WERI-Rb-1 (cell line): ENCODE measurements at regions not wholly inside any gene's neighbourhood (a gene's known extent, or its start where the extent isn't known, plus 50 kb on each side); places are given as distances from the start of the nearest gene placed in this dataset.

ENCODE experiments used
- DNase-seq: peaks from one replicate; pipeline ENCODE4 v3.0.0-alpha.2; 2020
- H3K27ac ChIP-seq: fragments of 250-450 bp; sonication (Bioruptor Pico); 2 replicates; pipeline ENCODE4 v1.5.1; 2020; ENCODE audit warnings: mild to moderate bottlenecking, moderate library complexity
- H3K27me3 ChIP-seq: fragments of 250-450 bp; sonication (Bioruptor Pico); 2 replicates; pipeline ENCODE4 v1.5.1; 2021; ENCODE audit warnings: mild to moderate bottlenecking, low read depth, moderate library complexity; ENCODE audit not compliant: insufficient read depth, severe bottlenecking
- H3K36me3 ChIP-seq: fragments of 250-450 bp; sonication (Bioruptor Pico); 2 replicates; pipeline ENCODE4 v1.5.1; 2020; ENCODE audit warnings: mild to moderate bottlenecking, moderate library complexity
- H3K4me3 ChIP-seq: 2 replicates; pipeline ENCODE4 v1.5.1; 2011; ENCODE audit warnings: low read depth, mild to moderate bottlenecking, control low read depth, low read length
- H3K9me3 ChIP-seq: fragments of 250-450 bp; sonication (Bioruptor Pico); 2 replicates; pipeline ENCODE4 v1.5.1; 2021; ENCODE audit warnings: mild to moderate bottlenecking, moderate library complexity; ENCODE audit not compliant: severe bottlenecking
- TF ChIP-seq, protein P1 (sequence below): IDR thresholded peaks from 2 replicates; pipeline ENCODE4 v1.5.1; 2011; ENCODE audit warnings: low read depth, mild to moderate bottlenecking, control low read depth, inconsistent platforms, low read length

DNA sequence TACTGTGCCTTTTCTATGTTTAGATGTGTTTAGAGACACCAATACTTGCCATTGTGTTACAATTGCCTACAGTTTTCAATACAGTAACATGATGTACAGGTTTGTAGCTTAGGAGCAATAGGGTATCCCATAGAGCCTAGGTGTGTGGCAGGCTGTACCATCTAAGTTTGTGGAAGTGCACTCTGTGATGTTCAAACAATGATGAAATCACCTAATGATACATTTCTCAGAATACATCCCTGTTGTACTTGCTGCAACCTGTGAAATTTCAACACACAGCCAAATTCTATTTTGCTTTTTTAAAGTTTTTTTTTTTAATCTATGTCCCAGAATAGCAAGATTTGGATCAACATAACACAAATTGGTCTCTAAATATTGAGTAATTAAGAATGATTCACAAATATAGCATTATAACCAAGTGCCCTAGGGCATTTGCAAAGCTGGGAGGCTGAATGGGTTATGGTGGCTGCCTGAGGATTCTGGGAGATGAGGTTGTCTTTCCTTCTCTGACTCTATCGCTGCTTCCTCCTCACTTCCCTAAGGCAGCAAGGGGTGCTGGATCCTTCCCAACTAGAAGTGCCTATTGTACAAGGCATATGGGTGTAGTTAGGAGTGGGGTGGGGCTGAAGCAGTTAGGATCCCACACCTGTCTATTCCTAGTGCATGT, 78.3 kb downstream of the SKA1 start:
- no peak overlapping the region for H3K4me3 ChIP-seq
- TF ChIP-seq, protein P1, sequence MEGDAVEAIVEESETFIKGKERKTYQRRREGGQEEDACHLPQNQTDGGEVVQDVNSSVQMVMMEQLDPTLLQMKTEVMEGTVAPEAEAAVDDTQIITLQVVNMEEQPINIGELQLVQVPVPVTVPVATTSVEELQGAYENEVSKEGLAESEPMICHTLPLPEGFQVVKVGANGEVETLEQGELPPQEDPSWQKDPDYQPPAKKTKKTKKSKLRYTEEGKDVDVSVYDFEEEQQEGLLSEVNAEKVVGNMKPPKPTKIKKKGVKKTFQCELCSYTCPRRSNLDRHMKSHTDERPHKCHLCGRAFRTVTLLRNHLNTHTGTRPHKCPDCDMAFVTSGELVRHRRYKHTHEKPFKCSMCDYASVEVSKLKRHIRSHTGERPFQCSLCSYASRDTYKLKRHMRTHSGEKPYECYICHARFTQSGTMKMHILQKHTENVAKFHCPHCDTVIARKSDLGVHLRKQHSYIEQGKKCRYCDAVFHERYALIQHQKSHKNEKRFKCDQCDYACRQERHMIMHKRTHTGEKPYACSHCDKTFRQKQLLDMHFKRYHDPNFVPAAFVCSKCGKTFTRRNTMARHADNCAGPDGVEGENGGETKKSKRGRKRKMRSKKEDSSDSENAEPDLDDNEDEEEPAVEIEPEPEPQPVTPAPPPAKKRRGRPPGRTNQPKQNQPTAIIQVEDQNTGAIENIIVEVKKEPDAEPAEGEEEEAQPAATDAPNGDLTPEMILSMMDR = no peak
- no peak for DNase-seq
- H3K27ac ChIP-seq = no peak overlapping the region
- H3K36me3 ChIP-seq = no peaks in the 10 kb centered on the region
- no peaks in the 10 kb centered on the region for H3K27me3 ChIP-seq
- no peaks in the 10 kb centered on the region for H3K9me3 ChIP-seq

GRCh38 chr18:50453732-50454131, 78.9 kb downstream of the SKA1 start:
- no peak overlapping the region for H3K27ac ChIP-seq
- H3K36me3 ChIP-seq = no peaks in the 10 kb centered on the region
- TF ChIP-seq, protein P1 = no peak

DNA sequence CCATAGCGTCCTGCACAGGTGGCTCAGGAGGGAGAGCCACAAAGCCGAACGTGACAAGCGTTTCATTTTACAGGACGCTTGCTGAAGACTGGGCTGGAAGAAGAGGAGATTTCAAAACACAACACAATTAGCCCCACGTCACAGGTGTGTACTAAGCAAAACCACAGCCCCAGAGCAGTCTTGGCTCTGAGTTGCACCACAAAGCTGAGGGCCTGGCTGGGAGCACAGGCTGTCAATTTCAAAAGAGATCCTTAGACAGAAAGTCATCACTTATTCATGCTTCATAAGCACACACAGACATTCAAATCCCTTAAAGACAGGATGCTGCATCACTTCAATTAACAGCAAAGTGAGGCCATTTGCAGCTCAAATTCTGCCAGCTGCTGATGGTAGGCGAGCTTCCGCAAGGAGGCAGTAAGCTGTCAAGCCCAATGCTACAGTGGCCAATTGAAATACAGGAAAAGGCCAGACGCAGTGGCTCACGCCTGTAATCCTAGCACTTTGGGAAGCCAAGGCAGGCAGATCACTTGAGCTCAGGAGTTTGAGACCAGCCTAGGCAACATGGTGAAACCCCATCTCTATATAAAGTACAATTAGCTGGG, 79.6 kb downstream of the SKA1 start:
- no peak overlapping the region for H3K4me3 ChIP-seq
- peak; percentile 36 for DNase-seq
- H3K27me3 ChIP-seq = no peaks in the 10 kb centered on the region
- no peaks in the 10 kb centered on the region for H3K9me3 ChIP-seq
- H3K36me3 ChIP-seq = no peaks in the 10 kb centered on the region
- TF ChIP-seq, protein P1 = peak; percentile 26; the same call in 1 of the 2 replicates
- H3K27ac ChIP-seq = no peak overlapping the region

More at GRCh38 chr18:50453732-50454131, 78.9 kb downstream of the SKA1 start:
- no peak for DNase-seq
- H3K27me3 ChIP-seq = no peaks in the 10 kb centered on the region
- H3K4me3 ChIP-seq = no peak overlapping the region
- H3K9me3 ChIP-seq = no peaks in the 10 kb centered on the region

DNA sequence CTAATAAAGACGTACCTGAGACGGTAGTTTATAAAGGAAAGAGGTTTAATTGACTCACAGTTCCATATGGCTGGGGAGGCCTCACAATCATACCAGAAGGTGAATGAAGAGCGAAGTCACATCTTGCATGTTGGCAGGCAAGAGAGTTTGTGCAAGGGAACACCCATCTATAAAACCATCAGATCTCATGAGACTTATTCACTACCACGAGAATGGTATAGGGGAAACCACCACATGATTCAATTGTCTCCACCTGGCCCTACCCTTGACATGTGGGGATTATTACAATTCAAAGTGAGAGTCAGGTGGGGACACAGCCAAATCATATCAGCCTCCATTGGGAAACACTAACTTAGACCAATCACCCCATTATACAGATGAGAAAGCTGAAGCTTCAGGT, 81.4 kb downstream of the SKA1 start:
- DNase-seq = no peak
- TF ChIP-seq, protein P1 = no peak
- Histone ChIP-seq H3K4me3 (no peak overlapping the region), H3K27ac (no peak overlapping the region), H3K9me3 (no peaks in the 10 kb centered on the region), H3K27me3 (no peaks in the 10 kb centered on the region), H3K36me3 (no peaks in the 10 kb centered on the region)

DNA sequence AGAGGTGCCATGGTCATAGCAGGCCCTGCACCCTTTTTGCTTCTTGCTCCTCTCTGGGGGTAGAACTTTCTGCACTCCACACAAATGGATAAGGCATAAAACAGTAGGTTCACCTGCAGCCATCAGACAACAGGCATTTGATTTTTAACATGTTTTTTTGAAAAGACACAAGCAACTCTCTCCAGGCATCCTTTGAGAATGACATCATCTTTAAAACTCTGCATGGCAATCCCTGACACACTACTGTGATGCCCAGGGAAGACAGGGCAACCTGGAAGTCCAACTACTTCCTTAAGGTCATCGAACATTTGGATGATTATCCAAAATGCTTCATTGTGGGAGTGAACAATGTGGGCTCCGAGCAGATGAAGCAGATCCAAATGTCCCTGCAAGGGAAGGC, 82.8 kb downstream of the SKA1 start:
- H3K36me3 ChIP-seq = no peaks in the 10 kb centered on the region
- H3K27ac ChIP-seq = no peak overlapping the region
- no peak overlapping the region for H3K4me3 ChIP-seq
- no peak for DNase-seq
- H3K27me3 ChIP-seq = no peaks in the 10 kb centered on the region
- no peaks in the 10 kb centered on the region for H3K9me3 ChIP-seq
- TF ChIP-seq, protein P1 = no peak
